Lung microvascular endothelial cell (primary cell): ENCODE measurements at regions not wholly inside any gene's neighbourhood (a gene's known extent, or its start where the extent isn't known, plus 50 kb on each side); places are given as distances from the start of the nearest gene placed in this dataset.

ENCODE experiments used
- DNase-seq, 2 donors: peaks; one replicate each; pipeline versions ENCODE4 v3.0.0 to v3.0.0-alpha.2; 2010; ENCODE audit warnings: low read depth in 2 of 2

DNA sequence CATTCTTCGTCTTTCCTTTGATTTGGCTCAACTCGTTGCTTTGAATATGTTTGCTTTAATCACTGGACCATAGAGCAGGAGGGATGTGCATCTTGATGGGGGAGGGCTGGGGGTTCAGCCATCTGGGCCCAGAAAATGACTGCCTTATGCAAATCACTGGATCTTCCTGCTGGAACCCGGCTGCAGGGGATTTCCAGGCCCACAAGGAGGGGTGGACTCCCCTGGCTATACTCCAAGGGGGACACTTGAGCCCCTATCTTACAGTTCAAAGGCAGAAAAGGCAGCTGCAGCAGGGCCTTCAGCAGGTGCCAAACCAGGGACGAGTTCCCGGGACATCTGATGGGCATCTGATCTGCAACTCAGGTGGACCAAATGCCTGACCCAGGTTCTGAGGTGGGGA, 122.5 kb downstream of the DICER1 start:
- no peak for DNase-seq

GRCh38 chr14:95033682-95034632, 123.4 kb downstream of the DICER1 start:
- DNase-seq, result no peak

DNA sequence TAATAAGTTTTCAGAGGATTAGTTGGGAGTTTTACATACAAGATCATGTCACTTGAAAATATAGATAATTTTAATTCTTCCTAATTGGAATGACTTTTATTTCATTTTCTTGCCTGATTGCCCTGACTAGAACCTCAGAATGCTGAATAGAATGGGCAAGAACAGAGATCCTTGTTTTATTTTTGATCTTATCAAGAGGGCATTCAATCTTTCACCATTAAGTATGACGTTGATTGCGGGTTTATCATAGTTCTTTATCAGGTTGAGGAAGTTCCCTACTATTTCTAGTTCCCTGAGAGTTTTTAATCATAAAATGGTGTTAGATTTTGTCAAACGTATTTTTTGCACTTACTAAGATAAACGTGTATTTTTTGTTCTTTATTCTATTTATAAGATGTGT, 124.3 kb downstream of the DICER1 start:
- DNase-seq, result no peak

DNA sequence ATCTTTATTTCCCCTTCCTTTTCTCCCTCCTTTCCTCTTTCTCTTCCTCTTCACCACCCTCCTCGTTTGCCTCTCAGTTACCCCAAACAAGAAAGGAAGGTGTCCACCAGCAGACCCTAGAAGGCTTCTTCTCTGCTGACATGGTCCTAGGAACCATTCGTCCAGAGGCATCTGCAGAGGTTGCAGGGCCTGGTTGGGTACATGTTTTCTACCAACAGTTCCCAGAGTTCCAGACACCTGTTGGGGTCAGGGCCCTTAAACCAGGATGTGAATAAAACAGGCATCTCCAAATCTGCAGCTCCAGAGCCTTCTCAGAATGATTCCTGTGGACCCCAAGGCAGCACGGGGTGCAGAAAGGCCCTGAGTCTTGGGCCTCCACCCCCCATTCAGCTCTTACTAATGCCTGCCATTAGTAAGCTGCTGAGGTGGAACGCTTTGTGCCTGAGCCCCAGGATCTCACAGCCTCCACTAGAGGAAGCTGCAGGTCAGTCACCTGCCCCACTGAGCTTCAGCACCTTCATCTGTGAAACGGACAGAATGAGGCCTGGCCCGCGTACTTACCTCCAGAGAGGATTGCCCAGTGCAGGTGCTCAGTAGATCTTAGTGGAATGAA, 130.4 kb downstream of the DICER1 start:
- DNase-seq, result no peak

- DNase-seq, result no peak
Observed at GRCh38 chr14:95025941-95026340, 131.4 kb downstream of the DICER1 start.

DNA sequence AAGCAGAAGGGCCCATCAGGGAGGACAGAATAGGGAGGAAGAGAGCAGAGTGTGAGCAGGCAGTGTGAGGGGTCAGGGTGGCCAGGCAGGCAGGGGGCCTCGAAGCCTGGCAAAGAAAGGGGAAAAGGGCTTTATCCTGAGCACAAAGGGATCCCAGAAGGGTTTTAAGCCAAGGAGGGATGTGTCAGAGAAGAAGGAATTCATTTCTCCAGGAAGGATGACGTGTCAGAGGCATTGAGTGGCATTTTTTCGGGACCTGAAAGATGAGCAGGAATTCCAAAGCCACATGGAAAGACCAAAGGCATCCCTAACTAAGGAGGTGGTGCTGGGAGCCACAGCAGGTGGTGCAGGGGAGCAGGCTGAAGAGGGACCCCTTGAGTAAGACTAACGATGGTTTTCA, 132.1 kb downstream of the DICER1 start:
- DNase-seq, result no peak

DNA sequence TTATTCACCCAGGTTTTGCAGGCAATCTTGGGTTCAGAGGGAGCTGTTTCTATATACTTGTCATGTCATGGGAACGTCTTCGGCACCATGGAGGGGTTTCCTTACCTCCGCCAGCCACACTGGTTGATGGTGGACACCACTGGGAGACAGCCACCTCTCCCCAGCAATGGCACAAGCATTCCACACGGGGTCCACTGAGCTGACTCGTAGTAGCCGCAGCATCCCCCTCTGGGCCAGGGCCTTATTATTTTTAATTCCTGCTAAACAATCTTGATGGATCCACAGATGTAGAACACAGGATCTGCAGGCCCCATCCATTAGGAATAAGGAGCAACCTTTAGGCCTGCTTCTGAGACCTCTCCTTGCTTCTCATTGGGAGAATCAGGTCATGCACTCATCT, 132.9 kb downstream of the DICER1 start:
- DNase-seq, result no peak

GRCh38 chr14:95023886-95024285, 133.4 kb downstream of the DICER1 start:
- no peak for DNase-seq

DNA sequence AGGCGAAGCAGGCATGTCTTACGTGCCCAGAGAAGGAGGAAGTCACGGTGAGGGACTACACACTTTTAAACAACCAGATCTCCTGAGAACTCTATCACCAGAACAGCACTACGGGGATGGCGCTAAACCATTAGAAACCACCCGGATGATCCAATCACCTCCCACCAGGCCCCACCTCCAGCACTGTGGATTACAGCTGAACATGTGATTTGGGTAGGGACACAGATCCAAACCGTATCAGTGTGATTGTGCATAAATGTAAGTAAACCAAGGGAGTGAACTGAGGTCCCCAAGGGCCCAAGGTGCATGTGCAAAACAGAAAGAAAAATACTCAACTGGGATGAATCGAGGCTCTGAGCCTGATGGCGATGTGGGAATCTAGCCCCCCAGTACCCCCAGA, 134.2 kb downstream of the DICER1 start:
- DNase-seq, result no peak

- DNase-seq, result no peak
Observed at GRCh38 chr14:95021588-95021987, 135.7 kb downstream of the DICER1 start.

DNA sequence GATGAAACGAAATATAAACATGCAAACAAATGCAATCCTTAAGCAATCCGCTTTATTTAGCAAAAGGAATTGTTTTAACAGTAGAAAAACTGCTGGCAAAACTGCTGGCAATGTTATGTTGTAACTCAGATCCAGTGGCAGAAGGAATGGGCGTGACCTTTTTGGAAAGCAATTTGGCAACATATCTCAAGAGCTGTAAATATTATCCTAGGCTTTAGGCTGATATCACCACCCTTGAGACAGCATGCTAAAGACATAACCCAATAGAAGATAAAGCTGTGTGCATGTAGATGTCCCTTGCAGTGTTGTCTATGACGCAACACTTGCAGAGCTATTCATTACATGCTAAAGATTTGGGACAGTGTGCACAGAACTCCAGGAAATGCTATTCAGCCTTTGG, 138.5 kb downstream of the DICER1 start:
- no peak for DNase-seq

GRCh38 chr14:95015046-95015445, 142.3 kb downstream of the DICER1 start:
- no peak for DNase-seq

GRCh38 chr14:95014036-95014435, 143.3 kb downstream of the DICER1 start:
- DNase-seq, result no peak

GRCh38 chr14:95011445-95012006, 145.8 kb downstream of the DICER1 start:
- DNase-seq, result no peak

- no peak for DNase-seq
Observed at GRCh38 chr14:95008445-95009217, 148.7 kb downstream of the DICER1 start.

DNA sequence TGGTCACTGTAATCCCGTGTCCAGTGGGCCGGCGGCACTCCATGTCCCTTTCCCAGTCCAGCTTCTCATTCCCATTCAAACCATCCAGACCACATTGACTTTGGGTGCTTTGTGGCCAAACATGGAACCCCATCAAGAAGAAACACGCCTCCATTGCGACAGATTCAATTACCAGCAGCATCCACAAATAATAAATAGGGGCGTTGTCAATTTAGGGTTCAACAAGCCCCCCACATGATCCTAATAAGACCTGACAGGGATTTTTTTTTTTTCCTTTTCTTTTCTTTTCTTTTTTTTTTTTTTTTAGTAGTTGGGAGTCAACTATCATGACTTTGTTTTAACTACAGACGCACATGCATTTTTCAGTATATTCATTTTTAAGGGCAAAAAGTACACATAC, 149.4 kb downstream of the DICER1 start:
- no peak for DNase-seq

GRCh38 chr14:95006479-95006878, 150.8 kb downstream of the DICER1 start:
- DNase-seq, result no peak

DNA sequence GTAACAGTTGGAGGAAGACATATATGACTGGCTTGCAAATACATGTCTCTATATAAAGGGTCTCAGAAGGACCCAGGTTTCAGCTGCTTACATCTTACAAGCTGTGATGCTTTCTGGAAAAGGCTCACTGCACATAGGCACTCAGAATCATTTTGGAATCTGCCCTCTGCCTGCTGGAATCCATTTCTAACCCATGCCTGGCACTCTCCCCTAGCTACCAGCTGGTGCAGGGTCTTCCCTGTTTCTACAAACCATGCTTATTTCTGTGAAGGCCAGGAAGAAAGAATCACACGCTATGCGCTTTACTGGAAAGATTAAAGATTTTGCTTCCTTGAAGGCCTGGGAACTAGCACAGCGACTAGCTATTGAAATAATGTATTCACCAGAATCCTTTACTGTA, 151.3 kb downstream of the DICER1 start:
- no peak for DNase-seq

- DNase-seq, result no peak
Observed at GRCh38 chr14:95003099-95003960, 154.0 kb downstream of the DICER1 start.

DNA sequence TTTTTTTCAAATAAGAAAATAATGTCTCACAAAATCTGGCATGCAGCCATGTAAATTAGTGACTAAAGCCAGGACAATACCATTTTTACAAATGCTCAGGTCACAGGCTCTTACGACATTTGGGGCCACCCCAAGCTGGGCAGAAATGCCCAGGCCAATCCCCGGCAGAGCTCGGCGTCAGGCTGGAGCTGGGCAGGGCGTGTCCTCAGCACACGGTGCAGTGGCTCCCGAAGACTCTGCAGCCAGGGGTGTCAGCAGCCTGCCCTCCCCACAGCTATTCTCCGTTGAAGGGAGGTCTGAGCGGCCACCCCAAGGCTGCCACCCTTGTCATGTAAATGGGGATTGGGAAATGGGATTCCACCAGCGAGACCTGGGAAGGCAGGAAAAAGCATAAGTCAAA, 158.6 kb downstream of the DICER1 start:
- DNase-seq, result no peak

DNA sequence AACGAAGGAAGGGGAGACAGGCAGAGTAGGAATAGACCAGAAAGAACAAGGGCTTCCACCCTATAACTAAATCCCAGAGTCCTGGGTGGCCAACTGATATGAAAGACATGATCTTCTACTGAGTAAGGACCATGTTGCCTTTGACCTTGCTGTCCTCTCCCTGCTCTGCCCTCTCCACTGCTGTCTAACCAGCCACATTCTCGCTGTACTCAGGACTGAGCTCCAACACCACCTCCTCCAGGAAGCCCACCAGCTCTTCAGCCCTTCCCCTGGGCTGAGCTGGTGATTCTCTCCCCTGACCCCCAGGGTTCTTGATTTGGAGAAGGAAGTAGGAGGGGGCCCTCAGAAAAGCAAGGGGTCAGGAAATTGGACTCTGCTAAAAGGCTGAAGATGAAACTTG, 159.2 kb downstream of the DICER1 start:
- no peak for DNase-seq
